ENCODE measurements at regions not wholly inside any gene's neighbourhood (a gene's known extent, or its start where the extent isn't known, plus 50 kb on each side); places are given as distances from the start of the nearest gene placed in this dataset.

DNA sequence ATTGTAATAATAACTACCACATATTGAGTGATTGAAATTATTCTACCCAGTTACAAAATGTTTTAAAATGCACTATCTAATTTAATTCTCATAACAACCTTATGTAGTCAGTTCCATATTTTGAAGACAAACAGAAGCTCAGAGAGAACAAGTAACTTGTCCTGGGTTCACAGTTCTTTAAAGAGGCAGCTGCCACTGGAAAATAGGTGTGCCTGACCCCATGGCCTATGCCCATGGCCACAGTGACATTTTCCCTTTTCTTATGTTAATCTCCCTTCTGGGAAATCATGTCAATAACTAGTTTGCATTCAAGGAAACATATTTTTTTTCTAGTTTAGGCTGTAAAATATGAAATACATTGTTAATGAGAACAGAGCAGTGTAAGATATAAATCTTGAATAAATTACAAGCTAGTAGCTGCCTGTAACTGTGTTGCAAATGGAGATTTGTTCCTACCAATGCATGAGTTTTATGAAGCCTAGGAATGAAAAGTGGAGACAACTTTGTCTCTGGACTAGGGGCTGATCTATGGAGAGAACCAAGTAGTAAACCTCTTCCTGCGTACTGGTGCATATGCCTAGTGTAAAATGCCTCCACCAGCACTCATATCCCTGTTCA lies 1018.0 kb downstream of the NTRK3 start:
- Histone ChIP-seq H3K27ac (no peak overlapping the region), H3K4me3 (no peak overlapping the region)

DNA sequence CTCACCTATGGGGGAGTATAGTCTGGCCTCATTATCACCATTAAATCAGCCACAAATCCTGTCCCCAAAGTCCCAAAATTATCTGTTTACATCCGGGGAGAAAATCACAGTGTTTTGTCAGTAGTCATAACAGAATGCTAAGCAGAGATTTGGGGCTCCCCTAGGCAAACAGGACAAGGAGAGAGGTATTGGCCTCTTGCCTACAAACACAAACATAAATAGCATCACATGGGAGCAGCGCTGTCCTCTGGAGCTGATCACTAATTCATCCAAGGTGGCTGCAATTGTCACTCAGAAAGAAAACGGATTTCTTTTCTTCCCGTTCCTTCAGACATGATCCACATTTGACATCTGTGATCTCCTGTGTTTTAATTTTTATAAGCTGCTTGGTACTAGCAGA lies 1028.1 kb downstream of the NTRK3 start:
- Histone ChIP-seq H3K4me3 (no peak overlapping the region), H3K27ac (no peak overlapping the region)

DNA sequence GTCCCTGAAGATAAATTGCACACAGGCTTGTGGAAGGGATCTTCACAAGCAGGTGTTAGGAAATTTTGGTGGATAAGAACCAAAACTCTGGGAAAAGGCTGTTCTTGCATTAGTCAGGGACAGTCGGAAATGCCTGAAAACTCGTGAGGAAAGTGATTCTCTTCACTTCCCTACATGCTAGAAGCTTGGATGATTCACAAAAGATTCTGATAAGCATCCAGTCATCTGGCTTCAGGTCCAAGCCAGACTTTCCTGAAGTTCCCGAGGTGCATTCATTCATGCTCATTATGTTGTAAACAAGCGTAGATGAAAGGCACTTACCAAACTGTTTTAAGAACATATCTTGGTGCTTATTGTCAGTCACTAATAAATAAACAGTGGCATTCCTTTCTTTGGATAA lies 1028.7 kb downstream of the NTRK3 start:
- no peak overlapping the region for H3K4me3 ChIP-seq
- no peak overlapping the region for H3K27ac ChIP-seq

DNA sequence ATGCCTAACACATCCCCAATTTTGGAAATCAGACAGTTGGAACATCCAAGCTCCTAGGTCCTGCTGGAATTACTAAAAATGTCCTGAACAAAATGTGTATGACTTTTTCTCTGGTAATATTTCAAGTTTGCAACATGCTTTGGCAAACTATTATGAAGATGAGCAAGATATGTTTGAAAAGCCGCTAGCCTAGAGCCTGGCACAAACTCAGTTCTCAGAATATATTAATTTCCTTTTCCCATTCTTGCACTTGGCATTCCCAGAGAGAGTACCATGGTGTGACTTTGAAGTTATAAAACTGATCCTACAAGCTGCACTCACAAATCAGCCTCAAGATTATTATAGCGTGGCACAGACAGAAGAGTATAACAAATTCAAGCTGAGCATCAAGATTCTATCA lies 1031.1 kb downstream of the NTRK3 start:
- Histone ChIP-seq H3K27ac (no peak overlapping the region), H3K4me3 (no peak overlapping the region)

DNA sequence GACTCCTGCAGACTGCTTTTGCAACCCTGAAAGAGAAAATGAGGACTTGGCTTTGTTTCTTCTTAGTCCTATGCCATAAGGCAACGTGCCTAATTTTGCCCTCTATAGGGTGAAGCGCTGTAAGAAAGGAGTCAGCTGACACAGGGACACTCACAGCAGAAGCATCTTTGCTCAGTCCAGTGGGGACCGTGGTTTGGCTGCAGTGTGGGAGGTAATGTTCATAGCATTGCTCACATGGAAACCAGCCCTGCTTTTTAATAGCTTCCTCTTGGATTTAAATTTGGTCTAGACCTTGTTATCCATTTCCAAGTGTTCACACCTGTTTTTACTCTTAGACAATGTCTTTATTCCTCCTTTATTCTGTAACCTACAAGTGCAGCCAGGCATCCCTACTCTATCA lies 1032.1 kb downstream of the NTRK3 start:
- H3K4me3 ChIP-seq, result no peak overlapping the region
- H3K27ac ChIP-seq, result no peak overlapping the region

DNA sequence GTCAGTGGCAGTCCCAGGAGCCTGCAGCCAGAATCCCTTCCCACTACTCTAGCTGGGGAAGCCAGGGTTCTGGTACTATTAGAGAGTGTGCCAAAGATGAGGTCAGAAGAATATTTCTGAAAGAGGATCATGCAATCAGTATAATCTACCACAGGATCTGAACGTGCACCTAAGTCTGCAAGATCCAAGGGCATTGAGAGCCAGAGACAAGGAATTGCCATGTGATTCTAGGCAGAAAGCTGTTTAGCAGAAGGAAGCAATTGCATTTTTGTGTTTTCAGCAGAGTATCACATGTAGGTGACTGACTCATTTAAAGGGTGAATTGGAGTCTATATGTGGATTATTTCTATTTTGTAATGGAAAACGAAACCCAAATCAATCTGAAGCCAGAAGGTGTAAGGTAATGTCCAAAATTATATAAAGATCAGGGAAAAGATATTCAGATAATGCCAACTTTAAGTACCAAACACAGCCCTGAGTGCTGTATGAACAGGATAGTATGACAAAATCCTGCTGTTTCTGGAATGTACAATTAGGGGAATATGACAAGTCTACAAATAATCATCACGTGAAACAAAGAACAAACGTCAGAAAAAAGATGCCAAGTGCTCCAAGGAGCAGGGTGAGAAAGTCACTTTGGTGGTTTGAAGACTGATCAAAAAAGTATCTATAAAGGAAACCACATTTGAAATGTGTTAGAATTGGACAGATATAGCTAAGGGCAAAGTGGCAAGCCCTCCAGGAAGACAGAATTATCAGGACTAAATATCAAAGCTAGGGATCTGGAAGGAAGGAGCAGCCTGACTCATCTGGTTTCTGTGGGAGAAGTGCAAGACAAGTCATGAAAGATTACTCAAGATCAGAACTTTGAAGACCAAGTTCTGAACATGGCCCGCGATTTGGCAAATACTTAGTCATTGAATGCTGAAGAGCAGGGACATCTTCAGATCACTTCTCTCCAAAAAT lies 1036.6 kb downstream of the NTRK3 start:
- H3K27ac ChIP-seq, result no peak overlapping the region

DNA sequence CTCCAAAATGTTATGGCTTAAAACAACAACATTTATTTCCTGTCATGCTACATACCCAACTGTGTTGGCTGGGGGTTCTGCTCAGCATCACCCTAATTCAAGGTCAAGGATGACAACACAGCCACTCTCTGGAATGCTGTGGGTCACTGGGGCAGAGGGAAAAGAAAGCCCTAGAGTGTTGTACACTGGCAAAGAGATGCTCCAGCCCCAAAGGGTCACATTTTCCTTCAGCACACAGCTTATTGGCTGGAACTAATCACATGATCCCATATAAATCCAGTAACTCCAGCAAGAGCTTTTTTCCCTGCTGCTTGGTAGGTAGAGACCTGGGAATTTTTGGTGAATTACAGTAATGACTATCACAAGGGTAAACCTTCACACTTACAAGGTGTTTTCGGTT lies 1041.4 kb downstream of the NTRK3 start:
- Histone ChIP-seq H3K27ac (no peak overlapping the region), H3K4me3 (no peak overlapping the region)

More for the DNA sequence above, 1036.6 kb downstream of the NTRK3 start:
- no peak overlapping the region for H3K4me3 ChIP-seq

DNA sequence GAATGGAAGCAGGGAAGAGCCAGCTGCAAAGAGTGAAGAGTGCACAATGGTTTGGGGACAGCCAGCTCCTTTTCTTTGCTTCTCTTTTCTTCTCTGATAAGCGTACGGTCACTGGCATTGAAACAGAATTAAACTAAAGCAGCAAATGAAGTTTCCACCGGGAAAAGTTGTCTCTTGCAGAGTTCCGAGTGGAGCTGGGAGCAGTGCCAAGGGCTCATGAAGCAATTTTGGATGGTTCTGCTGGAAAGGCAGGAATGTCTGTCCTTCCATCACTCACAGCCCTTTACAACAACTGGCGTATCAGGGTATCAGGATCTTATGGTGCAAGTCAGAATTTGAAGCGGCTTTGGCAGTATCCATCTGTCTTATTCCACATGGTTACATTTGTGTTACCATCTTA lies 1042.9 kb downstream of the NTRK3 start:
- no peak overlapping the region for H3K4me3 ChIP-seq
- no peak overlapping the region for H3K27ac ChIP-seq

DNA sequence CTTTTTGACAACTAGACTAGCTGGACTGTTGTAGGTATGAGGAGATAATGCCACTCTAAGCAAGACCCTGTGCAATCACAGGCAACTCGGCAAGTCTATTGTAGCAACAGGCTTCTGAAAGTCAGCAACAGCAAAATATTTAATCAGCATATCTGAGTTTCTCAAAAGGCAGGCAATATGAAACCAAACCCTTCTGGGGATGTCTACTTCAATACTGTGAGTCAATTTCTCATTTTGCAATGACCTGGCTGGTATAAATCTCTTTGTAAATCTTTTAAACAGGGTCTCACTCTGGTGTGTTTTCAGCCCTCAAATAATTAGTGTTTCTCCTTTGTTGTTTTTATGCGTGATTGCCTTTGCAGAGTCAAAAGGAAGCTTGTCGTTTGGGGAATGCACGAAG lies 1044.5 kb downstream of the NTRK3 start:
- H3K4me3 ChIP-seq, result no peak overlapping the region

DNA sequence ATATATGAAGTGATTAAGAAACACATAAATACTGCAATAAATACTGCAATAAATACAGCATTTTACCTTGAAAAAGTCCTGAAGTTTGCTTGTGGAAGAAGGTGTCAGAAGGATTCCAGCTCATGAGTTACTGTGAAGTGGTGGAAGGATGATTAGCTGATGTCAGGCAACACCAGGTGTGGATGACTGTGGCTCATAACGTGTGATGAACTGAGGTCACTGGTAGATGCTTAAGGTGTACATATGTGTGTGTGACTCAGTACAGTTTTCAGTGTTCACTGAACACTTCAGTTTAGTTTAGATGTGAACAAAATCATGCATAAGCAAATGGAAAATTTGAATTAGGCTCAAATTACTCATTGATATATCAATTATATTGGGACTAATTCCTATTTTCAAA lies 1045.0 kb downstream of the NTRK3 start:
- H3K27ac ChIP-seq, result no peak overlapping the region
- H3K4me3 ChIP-seq, result no peak overlapping the region

More for the DNA sequence above, 1044.5 kb downstream of the NTRK3 start:
- no peak overlapping the region for H3K27ac ChIP-seq

DNA sequence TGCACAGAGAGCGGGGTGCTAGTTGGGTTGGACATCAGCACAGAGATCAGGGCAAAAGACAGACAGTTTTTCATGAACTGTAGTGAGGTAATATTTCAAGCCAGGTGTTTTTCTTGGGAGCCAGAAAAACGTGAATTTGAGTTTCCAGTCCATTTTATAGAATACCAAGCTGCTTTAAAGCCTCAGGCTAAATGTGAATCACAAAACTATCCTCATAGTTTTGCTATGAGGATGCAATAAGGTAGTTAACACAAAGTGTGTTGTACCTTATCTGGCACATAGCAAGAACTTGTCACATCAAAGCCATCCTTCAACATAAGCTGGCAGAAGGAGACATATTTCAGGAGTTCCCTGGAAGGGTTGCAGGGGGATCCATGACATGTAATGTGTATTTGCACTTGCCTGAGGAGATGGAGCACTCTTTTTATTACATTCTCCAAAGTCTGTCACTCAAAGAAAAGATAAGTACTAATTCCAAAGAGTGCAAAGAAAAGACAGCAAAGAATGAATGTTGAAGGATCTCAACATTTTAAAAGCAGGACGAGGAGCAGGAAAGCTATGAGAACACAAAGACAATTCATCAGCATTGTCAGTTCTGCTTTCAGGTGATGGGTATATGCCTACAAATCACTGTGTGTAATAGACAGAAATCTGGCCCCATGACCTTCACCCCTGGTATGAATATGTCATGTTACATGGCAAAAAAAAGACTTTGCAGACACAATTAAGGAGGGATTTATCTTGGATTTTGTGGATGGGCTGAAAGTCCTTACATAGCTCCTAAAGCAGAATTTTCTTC lies 1046.4 kb downstream of the NTRK3 start:
- H3K4me3 ChIP-seq, result no peak overlapping the region
- H3K27ac ChIP-seq, result no peak overlapping the region

DNA sequence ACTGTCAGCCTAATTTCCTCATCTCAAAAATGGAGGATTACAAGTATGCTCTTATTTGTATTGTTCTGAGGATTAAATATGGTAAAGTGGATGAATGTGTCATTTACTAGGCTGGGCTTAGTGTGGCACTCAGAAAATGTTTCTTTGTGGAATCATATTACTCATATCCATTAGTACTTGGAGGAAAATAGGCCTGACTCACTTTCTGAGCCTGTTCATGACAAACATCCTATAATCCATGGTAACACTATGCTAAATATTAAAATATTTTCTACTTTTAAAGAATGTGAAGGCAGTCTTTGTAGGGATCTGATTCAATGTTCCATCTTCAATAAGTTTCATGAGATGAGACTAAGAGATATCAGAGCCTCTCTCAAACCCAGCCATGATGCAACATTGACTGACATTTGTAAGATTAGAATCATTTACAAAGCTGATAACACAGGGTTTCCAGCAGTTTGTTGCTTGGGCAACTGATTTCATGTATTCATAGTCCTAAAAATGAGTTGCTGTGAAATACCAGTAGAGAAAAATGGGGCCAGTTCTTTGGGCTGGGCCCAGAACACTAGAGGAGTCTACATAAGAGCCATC lies 1048.5 kb downstream of the NTRK3 start:
- Histone ChIP-seq H3K27ac (no peak overlapping the region), H3K4me3 (no peak overlapping the region)

DNA sequence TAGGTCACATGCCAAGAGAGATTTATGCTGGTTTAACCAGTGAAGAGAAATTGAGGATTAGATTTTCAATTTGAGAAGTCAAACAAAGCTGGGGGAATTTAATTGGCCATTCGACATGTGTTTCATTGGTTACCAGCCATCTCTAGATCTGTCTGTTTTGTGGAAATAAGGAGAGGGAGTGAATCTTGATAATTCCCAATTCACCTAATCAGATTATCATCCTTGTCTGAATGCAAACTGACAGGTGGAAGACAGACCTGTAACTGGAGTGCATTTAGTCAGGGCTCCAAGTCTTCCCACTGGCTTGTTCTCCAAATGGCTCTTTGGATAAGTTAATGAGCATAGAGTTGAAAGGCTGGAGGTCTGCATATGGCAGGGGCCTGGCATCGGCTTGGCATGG lies 1049.3 kb downstream of the NTRK3 start:
- no peak overlapping the region for H3K27ac ChIP-seq
- no peak overlapping the region for H3K4me3 ChIP-seq

DNA sequence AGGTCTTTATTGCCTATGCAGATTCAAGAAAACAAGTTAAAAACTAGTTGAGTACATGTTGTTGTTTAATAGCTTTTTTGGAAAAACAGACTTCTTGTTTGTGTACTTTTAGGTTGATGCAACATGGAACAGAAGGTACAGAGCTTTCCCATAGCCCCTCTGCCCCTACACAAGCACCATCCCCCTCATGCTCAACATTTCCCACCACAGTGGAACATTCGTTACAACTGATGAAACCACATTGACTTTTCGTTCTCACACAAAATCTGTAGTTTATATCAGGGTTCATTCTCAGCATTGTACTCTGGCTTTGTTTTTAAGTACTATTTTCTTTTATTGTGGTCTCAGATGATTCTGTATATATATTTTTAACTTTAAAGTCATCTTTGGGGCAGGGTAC lies 1054.6 kb downstream of the NTRK3 start:
- Histone ChIP-seq H3K27ac (no peak overlapping the region), H3K4me3 (no peak overlapping the region)

DNA sequence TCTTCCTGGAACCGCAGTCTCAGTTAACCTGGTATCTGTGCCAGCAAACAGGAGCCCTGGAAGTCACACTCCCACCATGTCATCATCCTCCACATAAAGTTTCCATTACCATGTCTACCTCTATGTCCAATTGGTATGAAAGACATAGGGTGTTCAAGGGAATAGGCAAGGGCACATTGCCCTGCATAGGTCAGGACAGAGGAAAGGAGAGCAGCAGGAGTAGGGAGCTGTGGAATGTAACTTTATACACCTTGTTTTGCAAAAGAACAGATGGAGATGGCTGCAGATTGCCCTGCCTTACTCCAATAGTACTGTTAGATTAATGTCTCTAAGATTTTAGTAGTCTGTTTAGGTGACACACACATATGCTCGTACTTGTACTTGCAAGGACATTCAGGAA lies 1056.4 kb downstream of the NTRK3 start:
- Histone ChIP-seq H3K4me3 (no peak overlapping the region), H3K27ac (no peak overlapping the region)

DNA sequence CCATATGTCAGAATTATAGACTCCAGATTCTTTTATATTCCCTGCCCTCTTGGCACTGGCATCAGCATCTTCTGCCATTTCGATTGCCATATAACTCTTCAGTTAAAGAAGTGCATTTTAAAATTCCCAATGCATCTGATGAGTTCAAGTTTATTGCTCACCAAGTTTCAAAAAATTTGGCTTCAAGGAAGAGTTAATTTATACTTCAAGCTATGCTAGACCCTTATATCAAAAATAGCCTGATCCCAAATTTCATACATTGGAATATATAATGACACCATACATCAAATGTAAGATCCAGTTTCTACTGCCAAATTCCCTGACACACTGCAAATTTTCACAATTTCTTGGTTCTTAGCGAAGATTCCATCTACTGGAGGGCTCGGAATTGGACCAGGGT lies 1058.6 kb downstream of the NTRK3 start:
- H3K4me3 ChIP-seq, result no peak overlapping the region

DNA sequence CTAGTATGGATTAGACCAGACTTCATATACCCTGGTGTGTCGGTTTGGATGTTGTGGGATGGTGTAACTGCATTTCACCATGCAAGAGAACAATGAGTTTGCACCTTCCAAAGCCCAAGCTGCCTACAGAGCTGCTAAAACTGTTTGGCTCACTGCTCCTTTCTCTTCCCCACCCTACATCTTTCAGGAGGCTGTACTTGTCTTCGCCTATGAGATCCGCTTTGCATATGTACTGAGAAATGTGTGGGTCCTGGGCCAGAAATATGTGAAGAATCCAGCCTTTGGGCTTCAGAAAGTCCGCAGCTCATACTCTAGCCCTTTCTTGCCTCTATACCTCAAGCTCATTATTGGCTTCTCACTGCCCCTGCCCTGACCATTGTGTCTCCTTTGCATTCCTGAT lies 1060.0 kb downstream of the NTRK3 start:
- no peak overlapping the region for H3K4me3 ChIP-seq
- H3K27ac ChIP-seq, result no peak overlapping the region

More for the DNA sequence above, 1058.6 kb downstream of the NTRK3 start:
- H3K27ac ChIP-seq, result no peak overlapping the region

DNA sequence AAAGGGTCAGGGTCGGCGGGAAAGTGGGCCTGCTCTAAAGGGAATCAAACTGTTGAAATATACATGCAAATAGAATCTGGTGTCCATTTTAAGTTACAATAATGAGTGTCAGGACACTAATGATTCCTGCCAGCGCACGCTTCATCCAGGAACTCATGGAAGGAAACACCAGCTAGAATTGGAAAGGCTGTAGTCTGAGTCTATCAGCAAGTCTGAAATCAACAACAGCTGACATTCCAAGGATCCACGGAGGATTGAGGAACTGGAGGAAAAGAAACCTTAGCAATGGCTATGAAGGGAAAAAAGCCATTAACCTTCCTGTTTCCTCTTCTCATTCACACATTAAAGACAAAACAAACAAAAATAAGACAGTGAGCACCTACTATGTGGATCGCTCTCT lies 1063.1 kb downstream of the NTRK3 start:
- no peak overlapping the region for H3K27ac ChIP-seq
- no peak overlapping the region for H3K4me3 ChIP-seq

DNA sequence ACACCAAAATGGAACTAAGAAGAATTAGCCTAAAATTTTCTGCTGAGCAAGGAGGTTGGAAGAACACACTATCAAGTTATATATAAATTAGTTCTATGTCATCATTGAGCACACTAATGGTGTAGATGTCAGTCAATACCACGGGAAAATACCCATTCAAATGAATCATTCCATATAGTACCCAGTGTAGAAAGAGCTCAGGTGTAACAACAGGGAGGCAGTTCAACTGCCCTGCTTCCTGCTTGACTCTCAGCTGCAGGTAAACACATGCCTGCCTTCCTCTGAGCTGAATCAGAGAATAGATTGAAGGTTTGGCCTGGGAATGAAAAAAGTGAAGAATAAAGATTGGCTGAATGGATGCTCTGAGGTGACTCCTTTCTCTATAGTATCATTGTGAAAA lies 1088.0 kb downstream of the AGBL1 start:
- no peak overlapping the region for H3K4me3 ChIP-seq
- H3K27ac ChIP-seq, result no peak overlapping the region

DNA sequence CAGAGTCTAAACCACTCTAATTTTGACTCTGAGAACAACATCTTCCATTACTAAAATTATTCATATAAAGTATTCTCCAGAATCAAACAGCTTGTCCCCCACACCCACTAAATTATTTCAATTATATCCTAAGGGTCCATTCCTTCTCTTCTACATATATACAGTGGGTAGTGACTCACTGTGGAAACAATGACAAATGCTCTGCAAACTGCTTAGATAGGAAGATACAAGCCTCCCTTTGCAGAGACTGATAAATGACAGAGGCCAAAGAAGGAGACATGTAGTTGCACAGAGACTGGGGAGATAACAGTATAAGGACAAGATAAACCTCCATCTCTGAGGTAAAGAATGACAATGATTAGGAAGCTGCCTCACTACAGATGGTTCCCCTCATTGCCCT lies 1087.4 kb downstream of the AGBL1 start:
- no peak overlapping the region for H3K27ac ChIP-seq
- H3K4me3 ChIP-seq, result no peak overlapping the region
